Large intestine (tissue), 3 donors: ENCODE measurements at regions not wholly inside any gene's neighbourhood (a gene's known extent, or its start where the extent isn't known, plus 50 kb on each side); places are given as distances from the start of the nearest gene placed in this dataset.

Experiments
- DNase-seq, 2 donors: peaks; one replicate each; pipeline versions ENCODE4 v3.0.0 to v3.0.0-alpha.2; 2013
- H3K27ac ChIP-seq: one replicate; pipeline ENCODE4 v1.5.1; 2013; ENCODE audit warnings: low read length
- H3K27me3 ChIP-seq: 2 replicates; pipeline ENCODE4 v1.6.1; 2013; ENCODE audit warnings: low read length; ENCODE audit not compliant: control insufficient read depth, insufficient read depth
- H3K36me3 ChIP-seq: 2 replicates; pipeline ENCODE4 v1.6.1; 2013; ENCODE audit warnings: low read length; ENCODE audit not compliant: control insufficient read depth, insufficient read depth
- H3K4me1 ChIP-seq: one replicate; pipeline ENCODE4 v1.6.1; 2013; ENCODE audit warnings: low read length; ENCODE audit not compliant: control insufficient read depth, insufficient read depth
- H3K4me3 ChIP-seq: one replicate; pipeline ENCODE4 v1.5.1; 2013; ENCODE audit warnings: low read length
- H3K9me3 ChIP-seq: one replicate; pipeline ENCODE4 v1.6.1; 2013; ENCODE audit warnings: mild to moderate bottlenecking, low read depth, low read length, moderate library complexity; ENCODE audit not compliant: control insufficient read depth
- WGBS: methylation state at CpG from one replicate; pipeline ENCODE4 v1.1.5; 2013; ENCODE audit warnings: low lambda C conversion rate; ENCODE audit not compliant: insufficient coverage; 5-methylcytosine and 5-hydroxymethylcytosine counted together

DNA sequence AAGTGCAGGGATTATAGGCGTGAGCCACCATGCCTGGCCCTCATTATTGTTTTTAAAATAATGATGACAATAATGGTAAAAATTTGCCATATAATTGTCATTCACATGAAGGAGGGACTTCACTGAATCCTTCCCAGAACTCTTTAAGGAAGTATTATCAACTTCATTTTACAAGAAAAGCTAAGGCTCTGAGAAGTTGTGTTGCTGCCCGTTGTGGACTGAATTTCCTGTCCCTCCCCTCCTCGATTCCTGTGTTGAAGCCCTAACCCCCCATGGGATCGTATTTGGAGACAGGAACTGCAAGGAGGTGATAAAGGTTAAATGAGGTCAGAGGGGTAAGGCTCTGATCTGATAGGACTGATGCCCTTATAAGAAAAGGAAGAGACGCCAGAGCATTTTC, 458.0 kb downstream of the HAPSTR1 start:
- Histone ChIP-seq H3K27ac (no peak overlapping the region), H3K9me3 (no peaks in the 10 kb centered on the region), H3K4me3 (no peak overlapping the region), H3K27me3 (no peaks in the 10 kb centered on the region), H3K4me1 (no peaks in the 10 kb centered on the region), H3K36me3 (no peaks in the 10 kb centered on the region)
- no peak for DNase-seq
- no CpG with 5 or more reads among the region's 5 CpGs for WGBS

DNA sequence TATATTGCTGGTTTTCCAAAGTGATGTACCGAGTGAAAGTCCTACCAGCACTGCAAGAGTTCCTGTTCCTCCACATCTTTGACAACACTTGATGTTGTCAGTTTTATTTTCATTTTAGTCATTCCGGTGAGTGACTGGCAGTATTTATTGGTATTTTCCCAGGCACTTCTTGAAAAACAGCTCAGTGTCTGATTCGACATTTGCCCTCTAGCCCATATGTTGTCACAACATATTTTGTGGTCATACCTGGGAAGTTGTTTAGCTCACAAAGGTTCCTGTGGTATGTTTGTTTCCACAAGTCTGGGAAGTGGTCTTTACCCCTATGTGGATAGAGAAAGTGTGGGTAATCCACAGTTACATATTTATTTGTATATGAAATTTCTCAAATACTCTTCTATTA, 463.6 kb downstream of the HAPSTR1 start:
- Histone ChIP-seq H3K27ac (no peak overlapping the region), H3K4me3 (no peak overlapping the region), H3K9me3 (no peaks in the 10 kb centered on the region), H3K27me3 (no peaks in the 10 kb centered on the region), H3K4me1 (no peaks in the 10 kb centered on the region), H3K36me3 (no peaks in the 10 kb centered on the region)
- 90% methylated on average over 2 of the region's 3 CpGs for WGBS
- DNase-seq = no peak

DNA sequence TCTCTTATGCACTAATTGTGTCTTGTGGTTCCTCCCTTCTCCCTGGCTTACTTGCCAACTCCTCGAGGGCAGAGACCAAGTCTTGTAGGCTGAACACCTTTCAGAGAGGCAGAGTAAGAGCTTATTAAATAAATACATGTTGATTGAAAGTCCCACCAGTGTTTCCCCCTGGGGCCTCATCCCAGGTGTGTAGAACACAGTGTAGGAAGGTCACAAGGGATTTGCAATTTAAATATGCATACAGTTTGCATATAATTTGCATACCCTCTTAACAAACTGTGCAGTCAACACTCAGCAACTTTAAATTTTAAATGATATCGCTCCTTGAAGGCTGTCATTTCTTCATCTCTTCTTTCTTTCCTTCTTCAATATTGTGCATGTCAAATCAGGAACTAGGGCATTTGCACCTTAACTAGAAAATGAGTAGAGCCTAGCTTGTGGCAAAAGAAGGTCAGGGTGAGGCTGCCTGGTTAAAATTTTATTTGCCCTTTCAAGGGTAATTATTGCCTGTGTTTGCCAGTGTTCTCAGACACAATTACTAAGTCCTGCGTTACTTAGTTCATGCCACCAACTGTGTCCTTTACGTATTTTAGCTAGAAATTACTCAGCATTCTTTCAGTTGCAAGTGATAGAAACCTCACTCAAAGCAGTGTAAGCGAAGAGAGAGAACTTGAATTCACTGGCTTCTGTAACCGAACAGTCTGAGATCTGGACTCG, 465.7 kb downstream of the HAPSTR1 start:
- H3K9me3 ChIP-seq = no peaks in the 10 kb centered on the region
- H3K27ac ChIP-seq = no peak overlapping the region
- no peaks in the 10 kb centered on the region for H3K27me3 ChIP-seq
- DNase-seq = no peak
- H3K4me1 ChIP-seq = no peaks in the 10 kb centered on the region
- H3K36me3 ChIP-seq = no peaks in the 10 kb centered on the region
- H3K4me3 ChIP-seq = no peak overlapping the region
- WGBS = no CpG with 5 or more reads among the region's 7 CpGs

DNA sequence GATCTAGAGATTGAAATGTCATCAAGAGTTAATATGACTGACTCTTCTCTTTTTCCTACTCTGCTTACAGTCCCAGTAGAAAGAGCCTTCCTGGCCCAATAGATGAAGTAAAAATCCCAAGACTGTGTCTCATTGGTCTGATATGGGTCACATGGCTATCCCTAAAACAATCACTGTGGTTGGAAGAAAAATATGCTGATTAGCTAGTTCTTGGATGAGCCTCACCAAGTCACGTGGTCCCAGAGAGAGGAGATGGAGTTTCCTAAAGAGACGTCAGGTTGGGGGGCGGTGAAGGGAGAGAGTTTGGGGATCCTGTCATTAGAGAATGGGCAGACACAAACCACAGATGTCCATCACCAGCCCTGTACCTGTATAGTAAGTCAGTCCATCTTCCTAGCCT, 466.3 kb downstream of the HAPSTR1 start:
- no peak for DNase-seq
- Histone ChIP-seq H3K27me3 (no peaks in the 10 kb centered on the region), H3K9me3 (no peaks in the 10 kb centered on the region), H3K36me3 (no peaks in the 10 kb centered on the region), H3K4me1 (no peaks in the 10 kb centered on the region), H3K4me3 (no peak overlapping the region), H3K27ac (no peak overlapping the region)
- WGBS = no CpG with 5 or more reads among the region's 3 CpGs

DNA sequence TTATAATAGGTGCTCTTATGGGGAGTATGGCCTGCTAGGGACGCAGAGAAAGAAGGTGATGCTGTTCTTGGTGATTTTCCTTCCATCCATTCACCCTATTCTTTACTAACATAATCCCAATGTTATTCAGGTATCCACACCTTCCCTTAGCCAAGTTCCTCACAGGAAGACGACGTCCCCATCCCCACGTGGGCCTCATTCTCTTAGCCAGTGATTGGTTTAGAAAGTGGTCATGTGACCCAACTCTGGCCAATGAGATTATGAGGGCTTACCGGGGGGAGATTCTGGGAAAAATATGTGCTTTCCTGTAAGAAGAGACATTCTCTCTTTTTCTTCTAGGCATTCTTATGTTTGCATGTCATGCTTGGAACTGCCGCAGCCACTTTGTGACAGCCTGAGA, 474.7 kb downstream of the HAPSTR1 start:
- WGBS = no CpG with 5 or more reads among the region's 6 CpGs
- Histone ChIP-seq H3K4me3 (no peak overlapping the region), H3K9me3 (no peaks in the 10 kb centered on the region), H3K27me3 (no peaks in the 10 kb centered on the region), H3K27ac (no peak overlapping the region), H3K4me1 (no peaks in the 10 kb centered on the region), H3K36me3 (no peaks in the 10 kb centered on the region)
- DNase-seq = no peak

DNA sequence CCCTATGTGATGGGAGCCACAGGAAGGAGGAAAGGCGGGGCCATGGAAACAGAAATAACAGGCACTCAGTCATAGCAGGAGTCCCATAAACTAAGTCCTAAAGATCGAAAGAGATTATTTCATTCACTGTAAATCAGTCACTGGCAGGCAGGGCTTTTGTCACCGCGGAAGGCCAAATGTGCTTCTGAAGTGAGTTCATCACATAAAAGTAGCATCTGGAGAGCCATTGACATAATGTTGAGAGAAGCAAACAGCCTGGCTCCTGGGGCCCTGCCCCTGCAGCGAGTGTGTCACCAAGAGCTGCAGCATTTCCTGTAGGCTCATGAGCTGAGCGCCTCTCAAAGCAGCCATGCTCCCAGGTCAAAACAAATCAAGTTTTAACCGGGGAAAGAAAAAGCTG, 476.2 kb downstream of the HAPSTR1 start:
- 83% methylated on average over 1 of the region's 7 CpGs for WGBS
- no peak for DNase-seq
- no peaks in the 10 kb centered on the region for H3K36me3 ChIP-seq

DNA sequence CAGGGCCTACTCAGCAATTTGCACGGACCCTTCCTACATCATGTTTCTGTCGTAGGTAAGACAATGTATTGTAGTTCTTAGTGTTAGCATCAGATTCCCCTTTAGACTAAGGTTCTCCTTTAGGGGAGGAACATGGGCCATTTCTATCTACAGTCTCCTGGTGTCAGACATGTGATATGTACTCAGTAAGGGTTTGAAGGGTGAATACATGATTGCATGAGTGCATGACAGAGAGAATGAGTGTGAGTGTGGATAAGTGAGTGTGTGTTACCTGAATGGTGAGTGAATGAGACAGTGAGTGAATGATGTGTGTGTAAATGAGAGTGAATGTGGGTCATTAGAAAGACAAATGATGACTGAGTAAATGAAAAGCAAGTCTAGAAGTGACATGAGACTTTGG, 476.8 kb downstream of the HAPSTR1 start:
- no peaks in the 10 kb centered on the region for H3K27me3 ChIP-seq
- no peaks in the 10 kb centered on the region for H3K36me3 ChIP-seq
- no peaks in the 10 kb centered on the region for H3K9me3 ChIP-seq
- H3K4me3 ChIP-seq = no peak overlapping the region
- no peak overlapping the region for H3K27ac ChIP-seq
- DNase-seq = no peak
- H3K4me1 ChIP-seq = no peaks in the 10 kb centered on the region
- WGBS = no CpG with 5 or more reads among the region's 2 CpGs

More for the DNA sequence above, 476.2 kb downstream of the HAPSTR1 start:
- Histone ChIP-seq H3K4me3 (no peak overlapping the region), H3K9me3 (no peaks in the 10 kb centered on the region), H3K27ac (no peak overlapping the region), H3K27me3 (no peaks in the 10 kb centered on the region), H3K4me1 (no peaks in the 10 kb centered on the region)

DNA sequence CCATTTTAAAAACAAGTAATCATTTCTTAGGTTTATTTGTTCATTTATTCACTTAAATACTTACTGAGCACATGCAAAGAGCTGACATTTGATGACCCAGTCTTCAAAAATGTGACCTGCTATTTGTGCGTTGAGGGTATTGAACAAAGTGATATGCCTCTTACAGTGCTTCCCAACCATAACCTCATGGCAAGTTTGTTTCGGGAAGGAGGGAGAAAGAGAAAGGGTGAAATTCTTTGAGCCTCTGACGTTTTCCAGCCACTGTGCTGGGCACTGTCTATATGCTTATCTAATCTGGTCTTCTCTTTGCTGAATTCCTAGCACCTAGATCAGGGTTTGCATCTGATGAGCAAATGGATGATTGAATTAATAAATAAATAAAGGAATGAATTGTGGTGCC, 479.1 kb downstream of the HAPSTR1 start:
- H3K27me3 ChIP-seq = no peaks in the 10 kb centered on the region
- no peak overlapping the region for H3K4me3 ChIP-seq
- no peaks in the 10 kb centered on the region for H3K36me3 ChIP-seq
- WGBS = 80% methylated on average over 1 of the region's 3 CpGs
- no peak for DNase-seq
- H3K9me3 ChIP-seq = no peaks in the 10 kb centered on the region
- H3K4me1 ChIP-seq = no peaks in the 10 kb centered on the region
- no peak overlapping the region for H3K27ac ChIP-seq

DNA sequence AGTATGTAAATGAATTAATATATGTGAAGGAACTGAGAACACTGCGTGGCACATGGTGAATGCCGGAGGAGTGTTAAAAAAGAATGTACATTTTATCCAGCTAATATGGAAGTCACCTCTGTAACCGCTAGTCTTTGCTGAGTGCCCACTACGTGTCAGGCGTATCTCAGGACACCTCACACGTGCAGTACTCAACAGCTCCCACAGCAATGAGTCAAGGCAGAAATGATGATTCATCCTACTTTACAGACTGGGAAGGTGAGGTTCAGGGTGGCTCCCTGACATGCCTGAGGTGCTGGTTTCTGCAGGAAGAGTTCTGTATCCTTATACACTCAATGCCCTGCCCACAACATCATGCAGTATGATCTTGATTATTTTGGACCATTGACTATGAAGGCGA, 487.0 kb downstream of the HAPSTR1 start:
- Histone ChIP-seq H3K4me1 (no peaks in the 10 kb centered on the region), H3K9me3 (no peaks in the 10 kb centered on the region), H3K4me3 (no peak overlapping the region), H3K36me3 (no peaks in the 10 kb centered on the region), H3K27me3 (no peaks in the 10 kb centered on the region), H3K27ac (no peak overlapping the region)
- no peak for DNase-seq
- 90% methylated on average over 2 of the region's 7 CpGs for WGBS

DNA sequence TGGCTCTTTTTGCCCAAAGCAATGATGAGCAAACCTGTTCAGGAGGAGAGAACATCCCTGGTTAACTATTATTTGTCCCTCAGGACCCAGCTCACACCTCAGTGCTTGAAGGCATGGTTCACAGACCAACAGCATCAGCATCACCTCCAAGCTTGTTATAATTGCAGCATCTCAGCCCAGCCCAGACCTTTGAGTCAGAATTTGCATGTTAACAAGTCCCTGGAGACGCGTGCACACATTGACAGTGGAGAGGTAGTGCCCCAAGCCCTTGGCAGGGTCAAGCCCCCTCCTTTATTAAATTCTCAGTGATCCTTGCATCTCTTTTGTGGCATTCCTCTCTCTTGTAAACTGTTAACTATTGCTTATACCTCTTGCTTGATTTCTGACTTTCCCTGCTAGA, 488.6 kb downstream of the HAPSTR1 start:
- WGBS = no CpG with 5 or more reads among the region's 2 CpGs
- Histone ChIP-seq H3K27me3 (no peaks in the 10 kb centered on the region), H3K4me3 (no peak overlapping the region), H3K36me3 (no peaks in the 10 kb centered on the region), H3K4me1 (no peaks in the 10 kb centered on the region), H3K27ac (no peak overlapping the region), H3K9me3 (no peaks in the 10 kb centered on the region)
- DNase-seq = no peak

DNA sequence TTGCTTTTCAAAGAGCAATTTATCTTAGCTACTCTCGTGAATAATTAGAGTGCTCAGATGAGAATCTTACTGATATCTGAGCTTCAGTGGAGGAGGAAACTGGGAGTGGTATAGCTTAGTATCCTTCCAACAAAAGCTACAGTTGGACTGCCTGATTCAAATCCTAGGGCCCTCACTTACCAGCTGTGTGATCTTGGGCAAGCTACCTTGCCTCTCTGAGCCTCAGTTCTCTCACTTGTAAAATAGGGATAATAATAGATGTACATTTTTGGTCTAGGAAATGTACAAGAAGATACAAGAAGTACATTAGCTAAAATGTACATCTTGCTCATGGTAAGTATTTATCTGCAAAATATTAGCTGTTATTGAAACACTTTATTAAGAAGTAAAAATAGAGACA, 502.0 kb downstream of the HAPSTR1 start:
- no peak overlapping the region for H3K4me3 ChIP-seq
- H3K27ac ChIP-seq = no peak overlapping the region
- no peaks in the 10 kb centered on the region for H3K9me3 ChIP-seq
- no peak for DNase-seq
- no peaks in the 10 kb centered on the region for H3K4me1 ChIP-seq
- H3K36me3 ChIP-seq = no peaks in the 10 kb centered on the region
- no peaks in the 10 kb centered on the region for H3K27me3 ChIP-seq
- WGBS = no CpG with 5 or more reads among the region's 1 CpG
